SK-N-SH (cell line): ENCODE measurements at regions not wholly inside any gene's neighbourhood (a gene's known extent, or its start where the extent isn't known, plus 50 kb on each side); places are given as distances from the start of the nearest gene placed in this dataset.

Experiments
- EZH2phosphoT487 ChIP-seq: fragments of 200-600 bp; sonication (generic); IDR thresholded peaks from 2 replicates; pipeline ENCODE4 v1.6.1; 2017; ENCODE audit warnings: low read depth, mixed run types, mild to moderate bottlenecking, antibody characterized with exemption, moderate library complexity, borderline replicate concordance
- FOSL2 ChIP-seq: IDR thresholded peaks from 2 replicates; pipeline ENCODE4 v1.4.0; 2012; ENCODE audit warnings: low read depth, mild to moderate bottlenecking, moderate library complexity, borderline replicate concordance
- FOXJ3 ChIP-seq: sonication (generic); formaldehyde crosslinking; IDR thresholded peaks from 2 replicates; pipeline ENCODE4 v1.5.1; 2020; ENCODE audit warnings: mild to moderate bottlenecking, missing genetic modification reagents
- GABPA ChIP-seq: IDR thresholded peaks from 2 replicates; pipeline ENCODE4 v1.4.0; 2012; ENCODE audit warnings: low read depth, mild to moderate bottlenecking
- NFIC ChIP-seq: IDR thresholded peaks from 2 replicates; pipeline ENCODE4 v1.4.0; 2012; ENCODE audit warnings: borderline replicate concordance
- POLR2AphosphoS5 ChIP-seq: IDR thresholded peaks from 2 replicates; pipeline ENCODE4 v1.6.1; 2012; ENCODE audit warnings: low read depth, low read length
- RAD21 ChIP-seq: IDR thresholded peaks from 2 replicates; pipeline ENCODE4 v1.6.1; 2012; ENCODE audit warnings: mild to moderate bottlenecking, low read length
- RFX5 ChIP-seq: IDR thresholded peaks from 2 replicates; pipeline ENCODE4 v1.6.1; 2012; ENCODE audit warnings: mild to moderate bottlenecking, improper control_type of control experiment, low read length
- RXRA ChIP-seq: IDR thresholded peaks from 2 replicates; pipeline ENCODE4 v1.4.0; 2012; ENCODE audit warnings: low read depth, mild to moderate bottlenecking, borderline replicate concordance
- TAF1 ChIP-seq: IDR thresholded peaks from 2 replicates; pipeline ENCODE4 v1.6.1; 2012; ENCODE audit warnings: low read depth, mild to moderate bottlenecking, low read length, moderate library complexity, borderline replicate concordance
- TCF12 ChIP-seq: IDR thresholded peaks from 2 replicates; pipeline ENCODE4 v1.4.0; 2012
- TF ChIP-seq, protein P1 (sequence below): fragments of 200-600 bp; sonication (generic); IDR thresholded peaks from 2 replicates; pipeline ENCODE4 v1.6.1; 2017; ENCODE audit warnings: antibody characterized with exemption, mild to moderate bottlenecking, moderate library complexity
- TF ChIP-seq, protein P2 (sequence below): IDR thresholded peaks from 2 replicates; pipeline ENCODE4 v1.6.1; 2012; ENCODE audit warnings: mild to moderate bottlenecking, low read depth, low read length, moderate library complexity

DNA sequence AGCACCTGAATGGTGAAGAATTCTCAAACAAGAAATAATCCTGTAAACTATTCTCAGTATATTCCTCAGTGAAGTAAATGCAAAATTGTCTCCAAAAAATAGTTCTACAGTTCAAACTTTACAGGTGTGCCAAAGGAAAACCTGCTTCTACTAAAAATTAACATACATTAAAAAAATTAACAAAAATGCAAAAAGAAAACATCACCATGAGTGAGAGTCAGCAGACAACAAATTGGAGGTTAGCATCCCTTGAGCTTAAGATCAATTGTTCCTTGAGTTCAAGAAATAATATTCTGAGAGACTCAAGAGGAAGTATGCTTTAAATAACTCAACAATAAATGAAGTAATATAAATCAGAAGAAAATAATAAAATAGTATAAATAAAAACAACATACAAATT lies 278.4 kb upstream of the MME start:
- no peak for TF ChIP-seq RXRA
- TF ChIP-seq POLR2AphosphoS5, result no peak
- TF ChIP-seq, protein P1, sequence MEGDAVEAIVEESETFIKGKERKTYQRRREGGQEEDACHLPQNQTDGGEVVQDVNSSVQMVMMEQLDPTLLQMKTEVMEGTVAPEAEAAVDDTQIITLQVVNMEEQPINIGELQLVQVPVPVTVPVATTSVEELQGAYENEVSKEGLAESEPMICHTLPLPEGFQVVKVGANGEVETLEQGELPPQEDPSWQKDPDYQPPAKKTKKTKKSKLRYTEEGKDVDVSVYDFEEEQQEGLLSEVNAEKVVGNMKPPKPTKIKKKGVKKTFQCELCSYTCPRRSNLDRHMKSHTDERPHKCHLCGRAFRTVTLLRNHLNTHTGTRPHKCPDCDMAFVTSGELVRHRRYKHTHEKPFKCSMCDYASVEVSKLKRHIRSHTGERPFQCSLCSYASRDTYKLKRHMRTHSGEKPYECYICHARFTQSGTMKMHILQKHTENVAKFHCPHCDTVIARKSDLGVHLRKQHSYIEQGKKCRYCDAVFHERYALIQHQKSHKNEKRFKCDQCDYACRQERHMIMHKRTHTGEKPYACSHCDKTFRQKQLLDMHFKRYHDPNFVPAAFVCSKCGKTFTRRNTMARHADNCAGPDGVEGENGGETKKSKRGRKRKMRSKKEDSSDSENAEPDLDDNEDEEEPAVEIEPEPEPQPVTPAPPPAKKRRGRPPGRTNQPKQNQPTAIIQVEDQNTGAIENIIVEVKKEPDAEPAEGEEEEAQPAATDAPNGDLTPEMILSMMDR, result no peak
- TF ChIP-seq FOXJ3 (CRISPR knock-in tag), result no peak
- TF ChIP-seq TCF12, result no peak
- no peak for TF ChIP-seq FOSL2
- TF ChIP-seq, protein P2, sequence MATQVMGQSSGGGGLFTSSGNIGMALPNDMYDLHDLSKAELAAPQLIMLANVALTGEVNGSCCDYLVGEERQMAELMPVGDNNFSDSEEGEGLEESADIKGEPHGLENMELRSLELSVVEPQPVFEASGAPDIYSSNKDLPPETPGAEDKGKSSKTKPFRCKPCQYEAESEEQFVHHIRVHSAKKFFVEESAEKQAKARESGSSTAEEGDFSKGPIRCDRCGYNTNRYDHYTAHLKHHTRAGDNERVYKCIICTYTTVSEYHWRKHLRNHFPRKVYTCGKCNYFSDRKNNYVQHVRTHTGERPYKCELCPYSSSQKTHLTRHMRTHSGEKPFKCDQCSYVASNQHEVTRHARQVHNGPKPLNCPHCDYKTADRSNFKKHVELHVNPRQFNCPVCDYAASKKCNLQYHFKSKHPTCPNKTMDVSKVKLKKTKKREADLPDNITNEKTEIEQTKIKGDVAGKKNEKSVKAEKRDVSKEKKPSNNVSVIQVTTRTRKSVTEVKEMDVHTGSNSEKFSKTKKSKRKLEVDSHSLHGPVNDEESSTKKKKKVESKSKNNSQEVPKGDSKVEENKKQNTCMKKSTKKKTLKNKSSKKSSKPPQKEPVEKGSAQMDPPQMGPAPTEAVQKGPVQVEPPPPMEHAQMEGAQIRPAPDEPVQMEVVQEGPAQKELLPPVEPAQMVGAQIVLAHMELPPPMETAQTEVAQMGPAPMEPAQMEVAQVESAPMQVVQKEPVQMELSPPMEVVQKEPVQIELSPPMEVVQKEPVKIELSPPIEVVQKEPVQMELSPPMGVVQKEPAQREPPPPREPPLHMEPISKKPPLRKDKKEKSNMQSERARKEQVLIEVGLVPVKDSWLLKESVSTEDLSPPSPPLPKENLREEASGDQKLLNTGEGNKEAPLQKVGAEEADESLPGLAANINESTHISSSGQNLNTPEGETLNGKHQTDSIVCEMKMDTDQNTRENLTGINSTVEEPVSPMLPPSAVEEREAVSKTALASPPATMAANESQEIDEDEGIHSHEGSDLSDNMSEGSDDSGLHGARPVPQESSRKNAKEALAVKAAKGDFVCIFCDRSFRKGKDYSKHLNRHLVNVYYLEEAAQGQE, result no peak
- TF ChIP-seq RFX5, result no peak
- no peak for TF ChIP-seq NFIC
- TF ChIP-seq EZH2phosphoT487, result no peak
- TF ChIP-seq TAF1, result no peak
- TF ChIP-seq RAD21, result no peak
- TF ChIP-seq GABPA, result no peak
